ENCODE measurements at regions not wholly inside any gene's neighbourhood (a gene's known extent, or its start where the extent isn't known, plus 50 kb on each side); places are given as distances from the start of the nearest gene placed in this dataset.

DNA sequence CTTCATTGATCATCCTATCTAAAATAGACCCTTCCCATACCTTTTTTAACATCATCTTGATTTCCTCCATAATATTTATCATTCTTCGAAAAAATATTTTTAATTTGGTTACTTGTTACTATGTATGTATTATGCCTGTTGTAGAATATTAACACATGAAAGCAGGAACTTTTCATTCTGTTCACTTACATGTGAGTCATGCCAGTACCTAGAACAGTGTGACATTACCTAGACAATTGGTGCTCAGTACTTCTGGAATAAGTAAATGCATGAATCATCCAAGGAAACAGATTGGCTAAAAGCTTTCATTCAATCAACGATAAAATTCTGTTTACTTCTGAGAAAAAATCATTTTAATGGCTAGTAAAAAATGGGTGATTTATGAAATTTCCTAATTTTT is 76.4 kb downstream of the CXXC4 start:
- DNase-seq, result no peak

DNA sequence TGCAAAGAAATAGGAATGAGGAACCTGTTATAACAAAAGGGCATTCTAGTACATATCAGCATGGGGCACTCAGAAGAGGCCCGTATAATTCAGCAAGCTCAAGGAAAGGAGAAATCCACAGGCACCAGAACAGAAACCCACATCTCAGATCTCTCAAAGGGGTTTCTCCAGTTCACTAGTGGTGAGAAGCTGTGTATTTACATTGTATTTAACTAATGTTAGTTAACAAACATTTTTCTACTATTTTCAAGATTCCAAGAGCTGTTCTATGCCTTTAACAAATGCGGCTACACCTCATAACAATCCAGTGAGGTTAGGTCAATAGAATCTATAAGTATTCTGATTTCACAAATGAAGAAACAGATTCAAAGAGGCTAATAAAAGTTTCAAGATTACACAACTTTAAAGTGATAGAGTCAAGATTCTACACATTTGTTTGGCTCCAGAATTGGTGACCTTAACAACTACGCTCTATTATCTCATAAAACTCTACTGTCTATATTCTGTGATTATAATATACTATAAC is 77.3 kb downstream of the CXXC4 start:
- no peak for DNase-seq

DNA sequence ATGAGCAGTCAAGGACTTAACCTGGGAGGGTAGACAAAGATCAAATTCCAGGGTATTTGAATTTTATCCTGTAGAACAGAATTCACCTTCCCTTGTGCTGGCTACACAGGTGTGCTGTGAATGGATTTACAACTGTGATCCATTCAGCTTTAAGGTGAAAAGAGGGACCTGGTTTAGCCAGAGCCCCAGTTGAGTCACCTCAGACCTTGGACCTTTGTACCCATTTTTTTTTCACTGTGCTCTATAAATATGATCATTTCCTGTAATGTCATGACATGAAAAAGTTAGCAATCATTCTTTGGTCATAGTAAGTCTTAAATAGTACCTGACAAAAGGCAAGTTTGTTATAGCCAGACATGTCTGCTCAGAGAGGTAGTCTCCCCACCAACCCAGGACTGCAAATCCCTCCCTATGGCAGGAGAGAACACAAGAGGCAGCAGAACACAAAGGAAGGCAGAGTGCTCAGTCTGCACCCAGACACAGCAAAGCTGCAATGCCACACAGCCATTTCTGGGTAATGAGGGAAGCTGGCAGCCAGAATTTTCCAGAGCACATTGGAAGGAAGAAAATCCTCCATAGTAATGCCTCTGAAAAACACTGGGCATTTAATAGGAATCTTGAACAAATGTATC is 77.9 kb downstream of the CXXC4 start:
- DNase-seq, result no peak

DNA sequence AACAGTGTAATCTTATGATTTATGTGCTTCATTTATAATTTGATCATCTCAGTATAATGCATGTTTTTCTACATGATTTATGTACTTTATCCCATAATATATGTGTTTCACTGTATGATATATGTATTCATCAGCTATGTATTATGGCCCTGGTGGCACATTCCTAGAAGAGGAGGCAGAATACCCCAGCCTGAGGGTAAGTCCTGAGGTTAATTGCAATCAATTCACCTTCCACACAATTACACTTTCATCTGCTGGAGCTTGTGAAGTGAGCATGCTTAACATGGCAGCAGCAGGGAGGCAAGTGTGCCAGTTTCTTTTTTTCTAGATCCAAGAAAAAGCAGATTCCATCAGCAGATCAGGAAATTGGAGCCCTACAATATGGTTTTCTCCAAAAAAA is 81.2 kb downstream of the CXXC4 start:
- DNase-seq, result no peak

DNA sequence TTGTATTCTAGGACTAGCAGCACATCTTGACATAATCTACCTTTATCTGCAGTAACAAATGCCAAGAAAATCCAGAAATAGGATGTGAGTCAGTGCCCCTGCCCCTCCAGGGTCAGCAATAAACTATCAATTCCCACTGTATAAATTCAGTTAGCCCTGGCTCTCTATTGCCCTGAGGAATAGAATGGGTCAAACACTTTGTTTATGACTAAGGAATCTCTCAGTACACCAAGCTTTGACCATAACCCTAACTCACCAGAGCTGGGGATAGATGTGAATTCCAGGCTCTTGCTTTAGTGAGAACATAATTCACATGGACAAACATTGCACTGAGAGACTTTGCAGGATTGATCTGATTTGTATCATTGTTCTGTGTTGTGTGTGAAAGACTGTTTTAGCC is 82.3 kb downstream of the CXXC4 start:
- DNase-seq, result no peak

DNA sequence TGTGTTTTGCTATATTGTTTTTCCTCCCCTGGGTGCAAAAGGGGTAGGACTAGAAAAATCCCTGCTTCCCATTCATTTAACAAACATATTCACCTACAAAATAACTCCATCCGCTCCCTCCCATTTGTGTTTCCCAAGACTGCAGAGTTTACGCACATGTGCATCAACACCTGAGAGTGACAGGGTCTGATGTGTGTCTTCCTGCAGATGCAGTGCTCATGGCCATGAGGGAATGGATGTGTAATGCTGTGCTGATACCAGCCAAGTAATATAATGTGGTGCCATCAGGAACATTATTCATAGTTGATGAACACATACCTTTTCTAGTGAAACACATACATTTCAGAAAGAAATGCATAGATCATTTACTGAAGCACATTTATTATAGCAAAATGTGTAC is 83.2 kb downstream of the CXXC4 start:
- DNase-seq, result no peak

DNA sequence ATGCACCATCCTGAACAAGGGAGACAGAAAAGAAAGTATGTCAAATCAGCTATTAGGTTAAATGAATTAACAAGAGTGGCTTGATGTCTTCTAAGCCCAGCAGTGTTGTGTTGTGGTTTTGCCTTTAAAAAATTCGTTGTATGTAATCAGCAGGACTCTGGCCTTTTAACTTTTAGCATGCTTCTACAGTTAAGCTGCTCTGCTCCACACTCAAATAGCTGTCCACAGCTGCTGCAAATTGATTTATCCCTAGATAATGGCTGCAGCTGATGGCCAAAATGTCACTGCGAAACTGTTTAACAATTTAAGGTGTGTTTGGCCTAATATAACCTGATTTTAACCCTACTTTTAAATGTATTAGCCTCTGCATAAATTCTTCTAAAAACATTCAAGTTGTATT is 85.8 kb downstream of the CXXC4 start:
- no peak for DNase-seq

DNA sequence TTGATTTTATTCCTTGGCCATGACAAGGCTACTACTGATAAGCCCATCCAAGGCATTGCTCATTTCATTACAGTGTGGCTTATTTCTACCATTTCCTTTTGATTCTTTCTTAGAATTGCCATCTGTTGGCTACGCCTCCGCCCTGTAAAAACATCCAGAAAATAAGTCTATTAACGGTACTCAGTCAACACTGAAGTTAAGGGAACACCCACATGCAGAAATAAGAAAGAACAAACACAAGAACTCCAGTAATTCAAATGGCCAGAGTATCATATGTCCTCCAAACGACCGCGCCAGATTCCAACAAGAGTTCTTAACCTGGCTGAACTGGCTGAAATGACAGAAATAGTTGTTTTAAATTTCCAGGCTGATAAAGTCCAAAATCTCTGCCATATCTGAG is 90.3 kb downstream of the CXXC4 start:
- no peak for DNase-seq

DNA sequence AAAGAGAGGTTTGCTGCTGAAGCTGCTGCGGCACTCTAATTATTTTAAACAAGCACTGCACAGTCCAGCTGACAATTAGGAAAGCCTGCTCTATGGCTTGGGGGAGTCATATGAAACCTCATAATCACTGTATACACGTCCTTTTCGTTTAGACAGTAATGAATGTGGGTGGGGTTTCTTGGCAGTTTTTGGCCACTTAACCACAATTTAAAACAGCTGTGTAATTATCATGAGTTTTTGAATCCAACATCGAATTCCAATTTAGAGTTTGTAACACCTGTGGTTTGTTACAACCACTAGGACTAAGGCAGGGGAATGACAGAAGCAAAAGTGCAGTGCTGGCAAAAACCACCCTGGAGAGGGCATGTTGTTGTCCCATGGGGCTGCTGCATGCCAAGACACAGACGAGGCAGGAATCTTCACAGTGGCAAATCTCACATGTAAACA is 99.5 kb downstream of the CXXC4 start:
- no peak for DNase-seq

DNA sequence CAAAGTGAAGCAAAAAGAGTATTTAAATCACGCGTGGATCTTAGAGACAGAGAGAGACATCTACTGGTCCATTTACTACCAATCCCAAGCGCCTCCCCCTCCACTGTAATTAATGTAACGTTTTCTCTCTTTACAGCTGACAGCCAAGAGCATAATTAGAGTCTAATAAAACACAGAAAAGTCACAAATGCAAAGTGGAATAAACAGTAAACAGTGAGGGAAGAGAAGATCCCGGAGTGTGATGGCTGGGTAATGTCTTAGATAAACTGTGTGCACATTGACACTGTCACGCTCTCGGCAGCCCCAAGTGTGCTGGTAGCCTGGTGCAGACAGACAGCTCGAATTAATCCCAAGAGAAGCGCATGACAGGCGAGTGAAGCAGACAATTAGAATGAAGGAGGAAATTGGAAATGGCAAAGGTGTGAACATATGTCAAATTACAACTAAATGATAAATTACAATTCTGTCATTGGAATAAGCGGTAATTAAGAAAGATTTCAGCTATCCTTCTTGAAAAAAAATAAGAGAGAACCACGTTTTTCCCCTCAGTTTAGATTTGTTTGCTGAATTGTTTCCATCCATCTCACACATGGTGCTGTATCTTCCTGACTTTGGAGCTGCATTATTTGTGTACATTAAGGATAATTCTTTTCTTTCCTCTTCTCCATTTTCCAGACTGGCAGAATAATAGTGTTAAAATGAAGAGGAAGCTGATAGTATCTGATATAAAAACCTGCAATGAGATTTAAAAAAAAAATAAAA is 100.1 kb downstream of the CXXC4 start:
- DNase-seq, result no peak

DNA sequence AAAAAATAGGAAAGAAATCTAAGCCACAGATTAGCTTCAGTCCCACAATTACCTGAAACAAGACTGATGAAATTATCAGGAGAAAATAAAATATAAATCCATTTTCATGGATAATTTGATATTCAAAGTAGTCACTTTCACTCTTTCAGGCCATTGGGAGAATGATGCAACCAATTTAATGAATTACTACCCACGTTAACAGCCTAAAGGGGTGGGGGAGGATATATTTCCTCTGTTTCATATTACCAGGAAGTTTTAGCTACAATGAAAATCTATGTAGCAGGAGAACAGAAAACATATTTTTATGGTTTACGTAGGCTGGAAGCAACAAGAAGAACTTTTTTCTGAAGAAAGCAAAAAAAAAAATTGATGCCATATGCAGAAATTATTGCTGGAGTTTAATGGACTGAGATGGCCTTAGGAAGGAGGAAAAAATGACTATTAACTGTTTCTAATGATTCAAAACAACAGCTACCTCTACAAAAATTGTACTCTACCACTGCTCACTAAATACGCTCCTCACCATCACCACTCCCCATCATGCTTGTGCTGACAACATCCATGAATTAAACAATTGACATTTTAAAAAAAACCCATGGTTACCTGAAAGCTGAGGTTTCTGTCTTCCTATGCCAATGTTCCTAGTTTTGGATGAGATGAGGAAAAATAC is 100.9 kb downstream of the CXXC4 start:
- DNase-seq, result no peak

DNA sequence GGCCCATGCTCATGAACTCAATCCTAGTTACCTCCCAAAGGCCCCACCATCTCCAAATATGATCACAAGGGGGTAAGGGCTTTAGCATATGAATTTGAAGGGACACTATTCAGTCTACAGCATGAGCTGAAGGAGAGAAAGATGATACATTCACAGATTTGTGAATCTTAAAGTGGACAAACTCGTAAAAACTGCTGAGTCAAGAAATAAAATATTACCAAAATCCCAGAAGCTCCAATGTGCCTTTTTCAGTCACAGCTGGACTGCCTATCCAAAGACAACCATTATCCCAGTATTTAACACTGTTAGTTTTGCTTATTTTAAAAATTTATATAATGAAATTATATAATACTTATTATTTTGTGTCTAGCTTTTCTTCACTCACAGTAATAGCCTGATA is 109.0 kb downstream of the CXXC4 start:
- no peak for DNase-seq

DNA sequence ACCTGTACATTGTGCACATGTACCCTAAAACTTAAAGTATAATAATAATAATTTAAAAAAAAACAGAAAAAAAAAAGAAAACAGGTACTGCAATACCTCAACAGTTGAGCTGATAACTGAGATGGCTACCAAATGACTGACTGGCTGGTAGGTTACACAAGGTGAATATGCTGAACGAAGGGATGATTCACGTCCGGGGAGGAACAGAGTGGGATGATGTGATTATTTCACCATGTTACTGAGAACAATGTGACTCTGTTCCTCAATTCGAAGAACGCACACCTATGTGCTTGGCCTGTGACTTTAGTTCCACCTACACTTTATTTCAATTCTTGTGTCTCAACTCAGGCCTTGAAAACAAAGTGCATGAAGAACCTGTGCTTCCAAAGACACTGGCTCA is 111.7 kb downstream of the CXXC4 start:
- no peak for DNase-seq

DNA sequence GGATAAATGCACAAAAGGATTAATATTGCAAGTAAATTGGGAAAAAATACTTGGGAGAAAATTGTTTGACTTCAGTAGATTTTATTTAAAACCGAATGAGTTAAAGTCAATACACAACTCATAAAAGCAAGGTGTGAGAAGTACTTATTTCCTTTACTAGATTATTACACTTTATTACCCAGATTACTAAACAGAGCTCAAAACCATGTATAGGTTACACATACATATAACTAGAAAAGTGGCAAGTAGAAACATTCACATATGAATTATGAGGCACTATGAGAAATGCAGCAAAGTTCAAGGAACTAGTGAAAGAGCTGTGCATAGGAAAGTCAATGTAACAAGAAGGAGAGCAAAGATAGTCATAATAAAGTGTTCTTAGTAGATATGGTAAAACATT is 113.0 kb downstream of the CXXC4 start:
- no peak for DNase-seq

DNA sequence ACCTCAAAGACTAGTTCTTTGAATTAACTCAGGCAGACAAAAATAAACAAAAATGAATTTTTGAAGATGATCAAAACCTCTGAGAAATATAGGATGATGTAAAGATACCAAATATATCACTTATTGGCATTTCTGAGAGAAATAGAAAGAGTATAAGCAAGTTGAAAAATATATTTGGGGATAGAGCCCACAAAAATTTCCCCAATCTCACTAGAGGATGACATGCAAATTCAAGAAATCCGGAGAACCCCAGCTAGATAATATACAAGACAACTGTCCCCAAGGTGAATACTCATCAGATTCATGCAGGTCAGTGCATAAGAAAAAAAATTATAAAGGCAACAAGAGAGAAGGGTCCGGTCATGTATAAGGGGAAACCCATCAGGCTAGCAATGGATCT is 129.1 kb downstream of the CXXC4 start:
- no peak for DNase-seq

DNA sequence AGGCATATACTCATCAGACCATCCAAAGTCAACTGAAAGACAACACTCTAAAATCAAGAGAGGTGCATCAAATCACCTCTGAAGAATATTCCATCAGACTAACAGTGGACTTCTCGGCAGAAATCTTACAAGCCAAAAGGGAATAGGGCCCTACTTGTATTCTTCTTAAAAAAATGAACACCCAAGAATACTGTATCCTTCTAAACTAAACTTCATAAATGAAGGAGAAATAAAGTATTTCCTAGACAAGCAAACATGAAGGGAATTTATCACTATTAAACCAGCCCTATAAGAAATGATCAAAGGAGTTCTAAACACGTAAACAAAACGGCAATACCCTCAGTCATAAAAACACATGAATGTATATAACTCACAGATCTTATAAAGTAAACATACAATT is 141.2 kb downstream of the CXXC4 start:
- no peak for DNase-seq

DNA sequence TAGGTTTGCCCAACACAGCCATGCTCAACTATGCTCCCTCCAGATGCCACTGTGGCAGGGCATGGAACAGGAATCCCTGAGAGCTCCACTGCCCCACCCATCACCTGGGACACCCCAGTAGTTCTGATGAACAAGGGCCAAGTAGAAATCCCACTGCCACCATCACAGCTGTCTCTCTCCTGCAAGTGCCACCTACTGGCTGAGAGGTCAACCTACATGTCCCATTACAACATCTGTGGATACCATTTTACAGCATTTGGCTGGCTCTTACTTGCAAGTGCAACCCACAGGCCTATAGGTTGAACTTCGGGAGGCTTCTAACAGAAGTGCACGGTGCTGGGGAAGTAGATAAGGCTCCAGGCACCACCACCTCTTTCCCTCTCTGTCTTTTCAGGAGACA is 142.5 kb downstream of the CXXC4 start:
- DNase-seq, result no peak

DNA sequence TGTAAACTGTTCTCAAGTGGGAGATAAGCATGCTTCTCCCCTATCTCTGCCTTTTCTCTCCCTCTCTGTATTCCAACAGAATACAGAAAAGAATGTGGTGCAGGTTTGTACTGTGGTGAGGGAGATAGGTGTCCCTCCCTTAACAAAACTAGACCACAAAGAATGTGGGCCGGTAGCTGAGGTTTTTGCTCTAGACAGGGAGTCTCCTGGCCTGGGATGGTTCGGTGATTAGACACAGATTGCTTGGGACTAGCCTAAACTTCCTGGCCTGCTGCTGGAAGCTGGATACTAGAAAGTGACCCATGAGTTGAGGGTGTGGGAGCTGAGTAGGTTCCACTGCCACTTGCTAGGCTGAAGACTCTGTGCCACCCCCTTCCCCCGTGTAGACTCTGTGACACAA is 143.0 kb downstream of the CXXC4 start:
- DNase-seq, result no peak

DNA sequence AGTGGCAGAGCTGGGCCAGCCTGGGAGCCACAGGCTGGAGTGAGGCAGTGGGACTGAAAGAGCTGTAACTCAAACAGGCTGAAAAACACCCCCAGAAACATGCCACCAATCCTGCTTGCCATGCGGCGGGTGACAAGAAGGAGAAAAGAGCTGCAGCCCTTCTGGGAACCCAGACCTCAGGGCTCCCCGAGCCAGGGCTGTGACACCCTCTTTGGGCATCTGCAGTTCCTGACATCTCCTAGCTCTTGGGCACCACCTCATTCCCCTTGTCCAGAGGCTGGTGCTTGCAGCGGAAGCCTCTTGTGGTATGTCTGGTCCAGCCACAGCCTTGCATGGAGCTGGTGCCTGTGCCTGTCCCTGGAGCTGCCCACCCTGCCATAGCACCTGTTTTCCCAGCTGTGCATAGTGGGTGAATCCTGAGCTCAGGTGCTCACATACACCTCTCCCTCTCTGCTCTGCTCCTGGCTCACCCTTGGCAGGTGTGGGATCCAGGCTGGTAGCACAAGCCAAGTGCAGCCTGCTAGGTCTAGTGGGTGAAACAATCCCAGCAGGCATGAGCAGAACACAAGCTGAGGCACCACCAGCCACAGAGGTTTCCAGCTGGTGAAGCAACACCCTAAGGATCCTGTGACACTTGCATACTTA is 149.0 kb downstream of the CXXC4 start:
- no peak for DNase-seq

DNA sequence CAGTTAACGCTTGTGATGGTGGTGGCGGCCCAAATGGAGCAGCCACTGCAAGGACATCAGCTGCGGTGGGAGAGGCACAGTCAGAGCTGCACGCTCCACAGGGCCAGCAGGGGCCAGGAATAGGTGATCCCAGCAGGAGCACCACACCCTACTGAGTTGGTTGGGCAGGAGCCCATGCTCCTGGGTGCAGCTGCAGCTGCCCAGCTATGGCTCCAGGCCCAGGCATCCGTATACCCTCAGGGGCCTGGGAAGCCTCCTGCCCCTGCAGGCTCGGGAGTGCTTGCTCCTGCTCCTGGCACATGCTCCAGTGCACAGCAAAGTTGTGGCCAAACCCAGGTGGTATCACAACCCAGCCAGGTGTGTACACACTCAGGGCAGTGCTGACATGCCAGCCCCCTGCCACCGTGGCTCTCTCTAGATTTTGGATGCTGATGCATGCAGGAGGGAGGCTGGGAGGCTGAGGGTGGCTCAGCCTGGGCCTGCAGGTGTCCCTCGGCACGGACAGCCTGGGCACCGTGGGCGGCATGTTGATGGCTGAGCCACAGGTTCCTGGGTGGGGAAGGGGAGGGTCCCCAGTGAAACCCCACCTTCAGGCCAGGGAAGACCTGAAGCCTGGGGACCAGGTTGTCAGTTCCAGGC is 150.2 kb downstream of the CXXC4 start:
- DNase-seq, result no peak

DNA sequence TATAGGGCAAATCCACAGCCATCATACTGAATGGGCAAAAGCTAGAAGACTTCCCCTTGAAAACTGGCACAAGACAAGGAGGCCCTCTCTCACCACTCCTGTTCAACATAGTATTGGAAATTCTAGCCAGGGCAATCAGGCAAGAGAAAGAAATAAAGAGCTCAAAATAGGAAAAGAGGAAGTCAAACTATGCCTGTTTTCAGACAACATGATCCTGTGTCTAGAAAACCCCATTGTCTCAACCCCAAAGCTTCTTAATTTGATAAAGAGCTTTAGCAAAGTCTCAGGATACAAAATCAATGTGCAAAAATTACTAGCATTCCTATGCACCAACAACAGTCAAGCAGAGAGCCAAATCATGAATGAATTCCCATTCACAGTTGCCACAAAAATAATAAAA is 160.3 kb downstream of the CXXC4 start:
- no peak for DNase-seq

DNA sequence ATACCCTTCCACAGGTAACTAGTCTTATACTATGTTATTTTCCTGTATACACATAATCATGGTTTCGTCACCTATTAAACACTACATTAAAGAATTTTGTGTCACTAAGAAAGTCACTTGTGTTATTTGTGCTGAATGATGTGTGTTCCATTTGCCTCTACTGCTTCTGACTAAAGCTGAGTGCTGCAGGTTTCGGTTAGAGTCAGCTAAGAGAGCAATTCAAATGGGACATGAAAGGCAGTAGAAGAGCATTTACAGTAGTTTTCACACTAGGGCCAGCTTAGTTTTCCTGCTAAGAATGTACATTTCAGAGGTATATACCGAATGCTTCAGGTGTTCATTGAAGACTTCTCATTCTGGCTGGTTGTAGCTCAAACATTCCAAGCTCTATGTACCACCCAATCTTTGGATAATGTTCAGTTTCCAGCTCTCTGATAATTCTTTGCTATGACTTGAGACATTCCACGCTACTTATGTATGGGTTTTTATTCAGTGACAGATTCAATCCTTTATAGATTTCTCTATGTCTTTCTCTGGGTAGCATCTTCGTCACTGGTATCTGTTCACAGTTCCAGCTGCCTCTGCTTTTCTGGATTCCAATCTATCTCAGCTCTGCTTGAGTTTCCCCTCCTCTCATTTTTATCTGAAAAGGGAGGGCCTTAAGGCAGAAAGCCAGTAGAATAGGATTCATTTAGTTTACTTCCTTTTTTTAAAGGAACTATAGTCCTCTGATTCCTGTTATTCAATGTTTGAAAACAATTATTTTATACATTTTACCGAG is 164.4 kb downstream of the CXXC4 start:
- DNase-seq, result no peak
